GM19467 (cell line): ENCODE measurements at regions not wholly inside any gene's neighbourhood (a gene's known extent, or its start where the extent isn't known, plus 50 kb on each side); places are given as distances from the start of the nearest gene placed in this dataset.
"Not testable (repeated sequence)": the region's sequence is repeated elsewhere in the genome, so short reads cannot be mapped to it uniquely, and the experiment has no call there.

Experiments used
- ATAC-seq: cut with Tn5 transposase; IDR thresholded peaks from one replicate; pipeline ENCODE4 v1.9.1; 2021; ENCODE audit warnings: mild to moderate bottlenecking, moderate library complexity; ENCODE audit not compliant: unreplicated experiment

- no peak for ATAC-seq
Measured at GRCh38 chr10:119996944-119997343, 104.4 kb downstream of the SEC23IP start.

- ATAC-seq = no peak
Measured at GRCh38 chr10:119997429-119997828, 104.9 kb downstream of the SEC23IP start.

GRCh38 chr10:120002785-120003184, 110.3 kb downstream of the SEC23IP start:
- ATAC-seq = no peak

- no peak for ATAC-seq
Measured at GRCh38 chr10:120005207-120006201, 113.0 kb downstream of the SEC23IP start.

- no peak for ATAC-seq
Measured at GRCh38 chr10:120007261-120007660, 114.7 kb downstream of the SEC23IP start.

- no peak for ATAC-seq
Measured at GRCh38 chr10:120011359-120012130, 119.0 kb downstream of the SEC23IP start.

GRCh38 chr10:120012131-120012400, 119.5 kb downstream of the SEC23IP start:
- ATAC-seq = no peak

GRCh38 chr10:120012566-120012965, 120.0 kb downstream of the SEC23IP start:
- no peak for ATAC-seq

- no peak for ATAC-seq
Measured at GRCh38 chr10:120014031-120014430, 121.5 kb downstream of the SEC23IP start.

- ATAC-seq = no peak
Measured at GRCh38 chr10:120015064-120015463, 122.5 kb downstream of the SEC23IP start.

- no peak for ATAC-seq
Measured at GRCh38 chr10:120016906-120017305, 124.4 kb downstream of the SEC23IP start.

- no peak for ATAC-seq
Measured at GRCh38 chr10:120017733-120018417, 125.3 kb downstream of the SEC23IP start.

GRCh38 chr10:120018695-120019094, 126.2 kb downstream of the SEC23IP start:
- no peak for ATAC-seq

- no peak for ATAC-seq
Measured at GRCh38 chr10:120019568-120019967, 127.0 kb downstream of the SEC23IP start.

- ATAC-seq = no peak
Measured at GRCh38 chr10:120022357-120022756, 129.8 kb downstream of the SEC23IP start.

GRCh38 chr10:120034236-120034635, 141.7 kb downstream of the SEC23IP start:
- no peak for ATAC-seq

GRCh38 chr10:120039046-120039445, 146.5 kb downstream of the SEC23IP start:
- ATAC-seq = no peak

GRCh38 chr10:120039826-120040225, 147.3 kb downstream of the SEC23IP start:
- ATAC-seq = no peak

GRCh38 chr10:120041807-120042559, 149.5 kb downstream of the SEC23IP start:
- no peak for ATAC-seq

GRCh38 chr10:120042705-120043104, 150.2 kb downstream of the SEC23IP start:
- no peak for ATAC-seq

GRCh38 chr10:120047373-120047772, 154.8 kb downstream of the SEC23IP start:
- not testable (repeated sequence) for ATAC-seq
